ENCODE measurements at regions not wholly inside any gene's neighbourhood (a gene's known extent, or its start where the extent isn't known, plus 50 kb on each side); places are given as distances from the start of the nearest gene placed in this dataset.

DNA sequence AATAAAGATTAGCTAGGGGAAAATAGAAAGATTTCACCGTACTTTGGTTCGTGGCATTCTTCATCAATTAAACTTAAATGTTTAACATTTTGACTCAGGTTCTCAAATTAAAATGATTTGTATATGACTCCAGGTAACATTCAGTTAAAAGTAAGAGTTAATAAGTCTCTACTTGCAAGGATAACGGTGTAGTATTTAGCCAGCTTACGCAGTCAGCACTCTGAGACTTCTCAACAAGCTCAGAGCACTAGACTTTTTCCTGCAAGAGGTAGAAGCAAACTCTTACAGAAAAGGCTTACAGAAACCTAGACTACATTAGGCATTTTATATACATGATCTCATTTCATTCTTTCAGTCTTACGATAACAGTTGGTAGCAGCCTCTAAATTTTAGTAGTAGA lies 96.4 kb upstream of the PPARGC1A start:
- Histone ChIP-seq H3K4me3 (replicated peaks in 1 of 3; ENCODE audit: low read depth in 2 of 3, low read length in 3 of 3) (no peak overlapping the region), H3K79me2 (ENCODE audit: insufficient read depth, low read length) (no peaks in the 10 kb centered on the region), H3K27ac (ENCODE audit: low read depth in 1 of 2, low read length in 2 of 2) (no peak overlapping the region), H3K9me3 (replicated peaks in 1 of 2; ENCODE audit: control insufficient read depth in 1 of 2, insufficient read depth in 1 of 2, low read length in 2 of 2) (no peaks in the 10 kb centered on the region), H3K27me3 (ENCODE audit: control insufficient read depth in 2 of 2, insufficient read depth in 2 of 2, low read length in 2 of 2) (no peaks in the 10 kb centered on the region), H3K36me3 (replicated peaks in 1 of 2; ENCODE audit: control insufficient read depth in 1 of 2, insufficient read depth in 2 of 2, low read length in 2 of 2) (no peaks in the 10 kb centered on the region), H4K20me1 (ENCODE audit: insufficient read depth, low read length) (no peaks in the 10 kb centered on the region), H2AFZ (ENCODE audit: insufficient read depth, low read depth, low read length, poor library complexity, severe bottlenecking) (no peak overlapping the region), H3K4me1 (ENCODE audit: control insufficient read depth in 1 of 2, insufficient read depth in 2 of 2, low read length in 2 of 2) (no peaks in the 10 kb centered on the region), H3K9ac (ENCODE audit: insufficient read depth, low read length, poor library complexity, severe bottlenecking) (no peak overlapping the region), H3K4me2 (replicated peaks; ENCODE audit: extremely low read depth, low read length, poor library complexity, severe bottlenecking) (no peak overlapping the region)
- no peaks in the 10 kb centered on the region for H3K4me1 Mint-ChIP-seq
- H3K9me3 Mint-ChIP-seq: peaks cover 0 to 1% (median 0%) of the 10 kb centered on the region in 7 donors
- H3K36me3 Mint-ChIP-seq: no peaks in the 10 kb centered on the region
- no peak overlapping the region for H3K27ac Mint-ChIP-seq
- DNase-seq: no peak
- TF ChIP-seq, protein P1, sequence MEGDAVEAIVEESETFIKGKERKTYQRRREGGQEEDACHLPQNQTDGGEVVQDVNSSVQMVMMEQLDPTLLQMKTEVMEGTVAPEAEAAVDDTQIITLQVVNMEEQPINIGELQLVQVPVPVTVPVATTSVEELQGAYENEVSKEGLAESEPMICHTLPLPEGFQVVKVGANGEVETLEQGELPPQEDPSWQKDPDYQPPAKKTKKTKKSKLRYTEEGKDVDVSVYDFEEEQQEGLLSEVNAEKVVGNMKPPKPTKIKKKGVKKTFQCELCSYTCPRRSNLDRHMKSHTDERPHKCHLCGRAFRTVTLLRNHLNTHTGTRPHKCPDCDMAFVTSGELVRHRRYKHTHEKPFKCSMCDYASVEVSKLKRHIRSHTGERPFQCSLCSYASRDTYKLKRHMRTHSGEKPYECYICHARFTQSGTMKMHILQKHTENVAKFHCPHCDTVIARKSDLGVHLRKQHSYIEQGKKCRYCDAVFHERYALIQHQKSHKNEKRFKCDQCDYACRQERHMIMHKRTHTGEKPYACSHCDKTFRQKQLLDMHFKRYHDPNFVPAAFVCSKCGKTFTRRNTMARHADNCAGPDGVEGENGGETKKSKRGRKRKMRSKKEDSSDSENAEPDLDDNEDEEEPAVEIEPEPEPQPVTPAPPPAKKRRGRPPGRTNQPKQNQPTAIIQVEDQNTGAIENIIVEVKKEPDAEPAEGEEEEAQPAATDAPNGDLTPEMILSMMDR (IDR thresholded peaks at IDR 0.05): no peak
- 83% methylated on average over 1 of the region's 5 CpGs for WGBS (ENCODE audit: insufficient coverage)
- intact Hi-C loops (cut with micrococcal nuclease): no loop called here
- no peak overlapping the region for H3K4me3 Mint-ChIP-seq
- peaks cover 0 to 4% (median 0%) of the 10 kb centered on the region in 3 donors for H3K27me3 Mint-ChIP-seq (ENCODE audit: low read depth in 3 of 3)

DNA sequence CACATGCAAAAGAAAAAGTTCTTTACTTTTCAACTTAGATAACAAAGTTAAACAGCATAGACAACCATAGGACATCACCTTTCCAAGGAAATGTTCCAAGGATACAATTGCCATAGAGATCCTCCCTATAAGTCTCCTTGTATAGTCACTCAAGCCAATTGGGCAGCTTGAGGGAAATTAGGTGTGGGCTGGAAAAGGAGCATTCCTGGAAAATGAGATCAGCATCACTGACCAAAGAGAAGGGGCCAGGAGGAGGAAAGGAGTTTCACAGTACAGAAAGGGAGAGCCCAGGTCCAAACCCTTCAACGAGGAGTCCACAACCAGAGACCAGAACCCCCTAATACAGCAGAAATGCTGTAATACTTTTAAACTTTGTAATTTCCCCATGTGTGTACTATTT lies 91.5 kb upstream of the PPARGC1A start:
- no peak overlapping the region for H3K4me3 ChIP-seq (replicated peaks in 1 of 3; ENCODE audit: low read depth in 2 of 3, low read length in 3 of 3)
- no peaks in the 10 kb centered on the region for H3K27me3 ChIP-seq (ENCODE audit: control insufficient read depth in 2 of 2, insufficient read depth in 2 of 2, low read length in 2 of 2)
- intact Hi-C loops (cut with micrococcal nuclease): no loop called here
- H3K4me1 Mint-ChIP-seq: no peaks in the 10 kb centered on the region
- no peaks in the 10 kb centered on the region for H3K36me3 Mint-ChIP-seq
- H2AFZ ChIP-seq (ENCODE audit: insufficient read depth, low read depth, low read length, poor library complexity, severe bottlenecking): no peak overlapping the region
- H3K9me3 ChIP-seq (replicated peaks in 1 of 2; ENCODE audit: control insufficient read depth in 1 of 2, insufficient read depth in 1 of 2, low read length in 2 of 2): no peaks in the 10 kb centered on the region
- no peak overlapping the region for H3K27ac Mint-ChIP-seq
- no peaks in the 10 kb centered on the region for H4K20me1 ChIP-seq (ENCODE audit: insufficient read depth, low read length)
- no peak overlapping the region for H3K27ac ChIP-seq (ENCODE audit: low read depth in 1 of 2, low read length in 2 of 2)
- peaks cover 1 to 4% (median 3%) of the 10 kb centered on the region in 3 donors for H3K27me3 Mint-ChIP-seq (ENCODE audit: low read depth in 3 of 3)
- no peaks in the 10 kb centered on the region for H3K36me3 ChIP-seq (replicated peaks in 1 of 2; ENCODE audit: control insufficient read depth in 1 of 2, insufficient read depth in 2 of 2, low read length in 2 of 2)
- H3K4me3 Mint-ChIP-seq: no peak overlapping the region
- H3K4me1 ChIP-seq (ENCODE audit: control insufficient read depth in 1 of 2, insufficient read depth in 2 of 2, low read length in 2 of 2): no peaks in the 10 kb centered on the region
- TF ChIP-seq, protein P1 (IDR thresholded peaks at IDR 0.05): no peak
- DNase-seq: no peak
- H3K4me2 ChIP-seq (replicated peaks; ENCODE audit: extremely low read depth, low read length, poor library complexity, severe bottlenecking): no peak overlapping the region
- no CpG with 5 or more reads among the region's 1 CpG for WGBS (ENCODE audit: insufficient coverage)
- H3K9me3 Mint-ChIP-seq: peaks cover 0 to 4% (median 0%) of the 10 kb centered on the region in 7 donors
- H3K79me2 ChIP-seq (ENCODE audit: insufficient read depth, low read length): no peaks in the 10 kb centered on the region
- no peak overlapping the region for H3K9ac ChIP-seq (ENCODE audit: insufficient read depth, low read length, poor library complexity, severe bottlenecking)

Measured in CD14-positive monocyte (primary cell).